Vagina (tissue), 2 donors: ENCODE measurements at regions not wholly inside any gene's neighbourhood (a gene's known extent, or its start where the extent isn't known, plus 50 kb on each side); places are given as distances from the start of the nearest gene placed in this dataset.

Experiments
- POLR2AphosphoS5 ChIP-seq, 2 donors: sonication (generic); formaldehyde crosslinking; IDR thresholded peaks; one replicate each; pipeline ENCODE4 v1.9.0; 2017; ENCODE audit warnings: antibody characterized with exemption in 2 of 2, mild to moderate bottlenecking in 2 of 2, low read depth in 1 of 2; ENCODE audit not compliant: insufficient read depth in 1 of 2
- TF ChIP-seq, protein P1 (sequence below), 3 experiments: fragments of 450-650 bp in 2 of 3; fragments of 200-600 bp in 1 of 3; sonication (generic) in 1 of 3; IDR thresholded peaks; one replicate each; pipeline ENCODE4 v1.5.1; 2017 to 2019; ENCODE audit warnings: antibody characterized with exemption in 3 of 3, mild to moderate bottlenecking in 2 of 3, moderate library complexity in 2 of 3

DNA sequence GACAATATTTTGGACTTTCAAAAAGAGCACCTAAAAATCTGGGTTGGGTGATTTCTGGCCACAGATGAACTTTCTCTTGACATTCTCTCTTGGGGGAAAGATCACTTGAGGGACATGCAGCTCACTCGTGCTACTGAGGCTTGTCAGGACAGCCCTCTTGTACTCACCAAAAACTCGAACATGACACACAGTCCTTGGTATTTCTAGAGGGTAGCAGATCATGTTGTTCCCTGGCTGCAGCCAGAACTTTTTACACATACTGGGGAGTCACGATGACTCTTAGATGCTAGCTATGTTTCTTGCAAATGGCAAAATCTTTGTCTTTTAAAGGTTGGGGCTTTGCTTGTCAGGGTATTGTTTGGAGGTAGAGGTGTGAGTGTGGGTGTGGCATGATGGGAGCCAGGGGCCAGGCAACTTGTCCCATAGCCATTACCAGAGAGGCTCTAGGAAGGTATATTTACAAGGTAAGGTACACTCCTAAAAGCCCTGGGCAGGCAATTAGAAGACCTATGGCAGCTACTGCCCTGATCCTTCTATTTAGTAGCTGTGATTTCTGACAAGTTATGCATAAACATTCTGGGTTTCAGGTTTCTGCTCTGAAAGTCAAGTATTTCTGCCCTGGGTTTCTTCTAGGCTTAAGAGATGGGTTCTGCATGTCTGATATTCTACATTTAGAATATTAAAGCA is 241.7 kb upstream of the TLL1 start:
- TF ChIP-seq, protein P1, sequence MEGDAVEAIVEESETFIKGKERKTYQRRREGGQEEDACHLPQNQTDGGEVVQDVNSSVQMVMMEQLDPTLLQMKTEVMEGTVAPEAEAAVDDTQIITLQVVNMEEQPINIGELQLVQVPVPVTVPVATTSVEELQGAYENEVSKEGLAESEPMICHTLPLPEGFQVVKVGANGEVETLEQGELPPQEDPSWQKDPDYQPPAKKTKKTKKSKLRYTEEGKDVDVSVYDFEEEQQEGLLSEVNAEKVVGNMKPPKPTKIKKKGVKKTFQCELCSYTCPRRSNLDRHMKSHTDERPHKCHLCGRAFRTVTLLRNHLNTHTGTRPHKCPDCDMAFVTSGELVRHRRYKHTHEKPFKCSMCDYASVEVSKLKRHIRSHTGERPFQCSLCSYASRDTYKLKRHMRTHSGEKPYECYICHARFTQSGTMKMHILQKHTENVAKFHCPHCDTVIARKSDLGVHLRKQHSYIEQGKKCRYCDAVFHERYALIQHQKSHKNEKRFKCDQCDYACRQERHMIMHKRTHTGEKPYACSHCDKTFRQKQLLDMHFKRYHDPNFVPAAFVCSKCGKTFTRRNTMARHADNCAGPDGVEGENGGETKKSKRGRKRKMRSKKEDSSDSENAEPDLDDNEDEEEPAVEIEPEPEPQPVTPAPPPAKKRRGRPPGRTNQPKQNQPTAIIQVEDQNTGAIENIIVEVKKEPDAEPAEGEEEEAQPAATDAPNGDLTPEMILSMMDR (IDR thresholded peaks at IDR 0.05) = no peak
- TF ChIP-seq POLR2AphosphoS5 (IDR thresholded peaks at IDR 0.05; ENCODE audit: insufficient read depth in 1 of 2, low read depth in 1 of 2) = no peak
